Chondrocyte (in vitro differentiated cells): ENCODE measurements at regions not wholly inside any gene's neighbourhood (a gene's known extent, or its start where the extent isn't known, plus 50 kb on each side); places are given as distances from the start of the nearest gene placed in this dataset.

Experiments used
- DNase-seq: peaks from one replicate; pipeline ENCODE4 v3.0.0; 2021; ENCODE audit warnings: mixed read lengths, low spot score
- H3K27ac Mint-ChIP-seq: one replicate; pipeline ENCODE4 v1.8.0; 2021; ENCODE audit warnings: mild to moderate bottlenecking, moderate library complexity, mixed read lengths; ENCODE audit not compliant: unreplicated experiment
- H3K27me3 Mint-ChIP-seq: 2 replicates; pipeline ENCODE4 v1.8.0; 2021; ENCODE audit warnings: low read depth, mixed read lengths
- H3K36me3 Mint-ChIP-seq: 2 replicates; pipeline ENCODE4 v1.8.0; 2021; ENCODE audit warnings: low read depth, mixed read lengths
- H3K4me1 Mint-ChIP-seq: 2 replicates; pipeline ENCODE4 v1.8.0; 2021; ENCODE audit warnings: low read depth, mild to moderate bottlenecking, mixed read lengths
- H3K4me3 Mint-ChIP-seq: one replicate; pipeline ENCODE4 v1.8.0; 2021; ENCODE audit warnings: mild to moderate bottlenecking, moderate library complexity, mixed read lengths; ENCODE audit not compliant: unreplicated experiment
- H3K9me3 Mint-ChIP-seq: 2 replicates; pipeline ENCODE4 v1.8.0; 2021; ENCODE audit warnings: low read depth, mixed read lengths
- TF ChIP-seq, protein P1 (sequence below): fragments of 200-600 bp; sonication (generic); IDR thresholded peaks from 2 replicates; pipeline ENCODE4 v1.5.0; 2021; ENCODE audit warnings: antibody characterized with exemption, mild to moderate bottlenecking, moderate library complexity

DNA sequence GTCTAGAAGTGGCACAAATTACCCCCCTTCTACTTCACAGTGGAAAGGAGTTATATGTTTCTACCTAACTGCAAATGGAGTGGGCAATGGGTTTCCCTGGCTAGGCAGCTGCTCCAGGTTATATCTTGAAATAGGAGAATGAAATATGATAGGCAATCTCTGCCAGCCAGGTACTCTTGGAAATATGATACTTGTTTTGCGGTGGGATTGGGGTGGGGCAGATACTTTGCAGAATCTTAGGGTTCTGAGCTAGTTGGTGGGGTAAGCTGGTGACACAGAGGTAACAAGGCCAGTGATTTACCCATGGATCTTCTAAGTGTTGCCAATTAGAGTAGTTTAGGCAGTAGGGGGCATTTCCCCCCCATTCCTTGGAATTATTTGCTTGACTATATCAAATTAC is 140.1 kb downstream of the ATP23 start:
- Mint-ChIP-seq H3K4me1 (peaks cover 2% of the 10 kb centered on the region), H3K4me3 (no peak overlapping the region), H3K27ac (no peak overlapping the region), H3K9me3 (peaks cover 6% of the 10 kb centered on the region), H3K27me3 (peaks cover 12% of the 10 kb centered on the region), H3K36me3 (no peaks in the 10 kb centered on the region)
- DNase-seq, result no peak
- TF ChIP-seq, protein P1, sequence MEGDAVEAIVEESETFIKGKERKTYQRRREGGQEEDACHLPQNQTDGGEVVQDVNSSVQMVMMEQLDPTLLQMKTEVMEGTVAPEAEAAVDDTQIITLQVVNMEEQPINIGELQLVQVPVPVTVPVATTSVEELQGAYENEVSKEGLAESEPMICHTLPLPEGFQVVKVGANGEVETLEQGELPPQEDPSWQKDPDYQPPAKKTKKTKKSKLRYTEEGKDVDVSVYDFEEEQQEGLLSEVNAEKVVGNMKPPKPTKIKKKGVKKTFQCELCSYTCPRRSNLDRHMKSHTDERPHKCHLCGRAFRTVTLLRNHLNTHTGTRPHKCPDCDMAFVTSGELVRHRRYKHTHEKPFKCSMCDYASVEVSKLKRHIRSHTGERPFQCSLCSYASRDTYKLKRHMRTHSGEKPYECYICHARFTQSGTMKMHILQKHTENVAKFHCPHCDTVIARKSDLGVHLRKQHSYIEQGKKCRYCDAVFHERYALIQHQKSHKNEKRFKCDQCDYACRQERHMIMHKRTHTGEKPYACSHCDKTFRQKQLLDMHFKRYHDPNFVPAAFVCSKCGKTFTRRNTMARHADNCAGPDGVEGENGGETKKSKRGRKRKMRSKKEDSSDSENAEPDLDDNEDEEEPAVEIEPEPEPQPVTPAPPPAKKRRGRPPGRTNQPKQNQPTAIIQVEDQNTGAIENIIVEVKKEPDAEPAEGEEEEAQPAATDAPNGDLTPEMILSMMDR, result no peak

DNA sequence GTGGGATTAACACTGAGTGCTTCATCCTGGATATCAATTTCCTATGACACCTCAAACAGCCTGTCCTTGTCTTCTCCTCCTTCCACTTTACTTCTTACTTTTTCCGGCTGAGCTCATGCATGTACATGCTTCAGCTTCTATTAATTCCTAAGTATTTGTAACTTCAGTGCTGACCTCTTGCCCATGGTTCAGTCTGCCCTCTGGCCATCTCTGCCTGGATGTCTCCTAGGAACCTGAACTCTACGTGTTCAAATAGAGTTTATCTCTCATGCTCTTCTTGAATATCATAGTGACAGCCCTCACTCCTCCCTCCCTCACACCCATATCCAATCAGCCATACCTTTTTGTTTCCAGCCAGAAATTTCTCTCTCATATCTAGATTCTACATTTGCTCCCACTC is 141.6 kb downstream of the ATP23 start:
- Mint-ChIP-seq H3K4me1 (peaks cover 2% of the 10 kb centered on the region), H3K36me3 (no peaks in the 10 kb centered on the region), H3K27me3 (peaks cover 6% of the 10 kb centered on the region), H3K4me3 (no peak overlapping the region), H3K27ac (no peak overlapping the region), H3K9me3 (peaks cover 6% of the 10 kb centered on the region)
- TF ChIP-seq, protein P1, result no peak
- DNase-seq, result no peak

DNA sequence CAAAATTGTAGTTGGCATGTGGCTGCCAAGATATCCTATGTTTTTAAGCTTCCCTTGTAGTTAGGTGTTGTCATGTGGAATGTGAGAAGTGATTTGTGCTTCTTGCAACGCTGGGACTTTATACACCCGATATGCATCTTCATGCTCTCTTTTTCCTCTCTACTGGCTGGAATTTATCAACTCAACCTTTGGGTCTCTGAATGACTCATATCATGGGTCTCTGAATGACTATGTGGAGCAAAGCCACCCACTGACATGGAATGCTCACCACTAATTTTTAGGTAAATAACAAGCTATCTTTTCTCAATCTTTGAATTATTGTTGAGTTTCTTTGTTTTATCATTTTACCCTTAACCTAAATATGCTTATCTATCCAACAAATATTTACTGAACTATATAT is 144.6 kb downstream of the ATP23 start:
- H3K9me3 Mint-ChIP-seq, result peaks cover 6% of the 10 kb centered on the region
- H3K36me3 Mint-ChIP-seq, result no peaks in the 10 kb centered on the region
- peaks cover 4% of the 10 kb centered on the region for H3K27me3 Mint-ChIP-seq
- H3K4me3 Mint-ChIP-seq, result no peak overlapping the region
- no peak overlapping the region for H3K27ac Mint-ChIP-seq
- no peak for DNase-seq
- TF ChIP-seq, protein P1, result no peak
- peaks cover 2% of the 10 kb centered on the region for H3K4me1 Mint-ChIP-seq

DNA sequence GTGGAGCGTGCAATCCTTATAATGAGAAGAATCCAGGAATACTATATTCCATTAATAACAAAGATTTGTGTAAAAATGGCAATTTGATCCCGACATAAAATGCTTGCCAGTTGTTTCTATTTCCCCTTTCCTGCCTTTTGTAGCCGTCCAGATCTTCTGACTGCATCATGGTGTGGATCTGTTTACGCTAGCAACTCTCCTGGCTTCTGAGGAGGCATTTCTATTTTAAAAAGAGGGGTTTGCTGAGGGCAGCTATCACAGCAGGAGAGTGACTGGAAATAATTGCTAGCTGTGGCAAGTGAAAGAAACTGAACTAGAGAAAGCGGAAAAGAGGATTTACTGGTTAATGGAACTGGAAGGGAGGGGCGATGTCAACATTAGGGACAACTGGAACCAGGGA is 145.6 kb downstream of the ATP23 start:
- H3K27me3 Mint-ChIP-seq, result peaks cover 8% of the 10 kb centered on the region
- peaks cover 6% of the 10 kb centered on the region for H3K9me3 Mint-ChIP-seq
- H3K4me1 Mint-ChIP-seq, result peaks cover 2% of the 10 kb centered on the region
- TF ChIP-seq, protein P1, result no peak
- H3K36me3 Mint-ChIP-seq, result no peaks in the 10 kb centered on the region
- H3K27ac Mint-ChIP-seq, result no peak overlapping the region
- no peak overlapping the region for H3K4me3 Mint-ChIP-seq
- DNase-seq, result no peak

DNA sequence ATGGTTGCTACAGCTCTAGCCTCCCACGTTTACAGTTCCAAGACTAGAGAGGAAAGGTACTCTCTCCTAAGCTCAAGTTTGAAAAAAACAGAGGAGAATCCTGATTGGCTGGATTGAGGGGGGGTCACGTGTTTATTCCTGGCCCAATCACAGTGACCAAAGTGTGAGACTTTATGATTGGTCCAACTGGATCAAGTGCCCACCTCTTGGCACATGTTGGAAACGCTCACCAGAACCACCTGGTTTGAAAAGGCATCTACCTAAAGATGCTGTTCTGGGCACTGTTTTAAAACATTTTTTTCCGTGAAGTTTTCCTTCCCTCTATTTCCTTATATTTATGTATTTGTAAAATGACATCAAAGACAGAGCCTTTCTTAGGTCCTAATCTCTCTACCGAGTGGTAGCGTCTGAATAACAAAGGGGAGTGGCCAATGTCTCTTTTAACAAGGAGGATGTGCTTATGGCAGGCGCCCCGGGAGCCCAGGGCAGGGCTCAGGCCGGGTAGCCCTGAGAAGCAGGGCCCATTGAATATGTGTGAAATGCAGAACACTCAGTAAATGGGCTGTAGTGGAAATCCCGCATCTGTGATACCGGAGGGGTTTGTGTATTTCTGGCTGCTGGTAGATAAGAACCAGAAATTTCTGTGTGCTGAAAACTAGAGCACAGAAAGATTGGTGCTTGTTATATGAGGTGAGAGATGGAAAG is 146.2 kb downstream of the ATP23 start:
- no peak overlapping the region for H3K4me3 Mint-ChIP-seq
- no peak overlapping the region for H3K27ac Mint-ChIP-seq
- no peaks in the 10 kb centered on the region for H3K36me3 Mint-ChIP-seq
- peaks cover 2% of the 10 kb centered on the region for H3K4me1 Mint-ChIP-seq
- TF ChIP-seq, protein P1, result no peak
- peaks cover 13% of the 10 kb centered on the region for H3K27me3 Mint-ChIP-seq
- H3K9me3 Mint-ChIP-seq, result peaks cover 6% of the 10 kb centered on the region
- no peak for DNase-seq
